Cardiac fibroblast (primary cell): ENCODE measurements at regions not wholly inside any gene's neighbourhood (a gene's known extent, or its start where the extent isn't known, plus 50 kb on each side); places are given as distances from the start of the nearest gene placed in this dataset.

Experiments used
- DNase-seq, 2 donors: peaks; one replicate each; pipeline versions ENCODE4 v3.0.0 to v3.0.0-alpha.2; 2010; ENCODE audit warnings: low read depth in 2 of 2
- H3K4me3 ChIP-seq, 2 donors: replicated peaks in 1 of 2; 1 replicate in 1 of 2; 2 replicates in 1 of 2; pipeline ENCODE4 v1.5.1; 2011; ENCODE audit warnings: low read depth in 2 of 2, low read length in 2 of 2, mild to moderate bottlenecking in 2 of 2, moderate library complexity in 1 of 2
- TF ChIP-seq, protein P1 (sequence below): IDR thresholded peaks from one replicate; pipeline ENCODE4 v1.5.1; 2011; ENCODE audit warnings: low read depth, mild to moderate bottlenecking, low read length, inconsistent platforms

DNA sequence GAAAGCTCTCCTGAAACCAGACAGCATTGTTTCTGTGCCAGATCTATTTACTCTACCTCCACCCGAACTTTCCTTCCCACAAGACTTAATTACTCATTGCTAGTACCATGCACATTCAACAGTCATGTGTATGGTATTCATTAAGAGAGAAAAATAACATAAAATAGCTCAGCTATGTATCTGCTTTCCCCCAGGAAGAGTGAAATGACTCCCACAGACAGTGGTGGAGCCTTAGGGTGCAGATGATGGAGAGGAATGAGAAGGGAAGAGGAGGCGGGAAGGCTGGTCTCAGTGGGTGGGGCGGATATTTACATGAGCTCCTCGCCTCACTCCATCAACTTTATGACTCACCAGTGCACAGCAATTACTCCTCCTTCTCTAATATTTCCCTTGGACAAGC, 724.5 kb downstream of the EPHA4 start:
- no peak overlapping the region for H3K4me3 ChIP-seq
- TF ChIP-seq, protein P1, sequence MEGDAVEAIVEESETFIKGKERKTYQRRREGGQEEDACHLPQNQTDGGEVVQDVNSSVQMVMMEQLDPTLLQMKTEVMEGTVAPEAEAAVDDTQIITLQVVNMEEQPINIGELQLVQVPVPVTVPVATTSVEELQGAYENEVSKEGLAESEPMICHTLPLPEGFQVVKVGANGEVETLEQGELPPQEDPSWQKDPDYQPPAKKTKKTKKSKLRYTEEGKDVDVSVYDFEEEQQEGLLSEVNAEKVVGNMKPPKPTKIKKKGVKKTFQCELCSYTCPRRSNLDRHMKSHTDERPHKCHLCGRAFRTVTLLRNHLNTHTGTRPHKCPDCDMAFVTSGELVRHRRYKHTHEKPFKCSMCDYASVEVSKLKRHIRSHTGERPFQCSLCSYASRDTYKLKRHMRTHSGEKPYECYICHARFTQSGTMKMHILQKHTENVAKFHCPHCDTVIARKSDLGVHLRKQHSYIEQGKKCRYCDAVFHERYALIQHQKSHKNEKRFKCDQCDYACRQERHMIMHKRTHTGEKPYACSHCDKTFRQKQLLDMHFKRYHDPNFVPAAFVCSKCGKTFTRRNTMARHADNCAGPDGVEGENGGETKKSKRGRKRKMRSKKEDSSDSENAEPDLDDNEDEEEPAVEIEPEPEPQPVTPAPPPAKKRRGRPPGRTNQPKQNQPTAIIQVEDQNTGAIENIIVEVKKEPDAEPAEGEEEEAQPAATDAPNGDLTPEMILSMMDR = no peak
- peak; percentile 25 to 66 for DNase-seq

- no peak for DNase-seq
- TF ChIP-seq, protein P1 = no peak
These were observed 722.7 kb downstream of the EPHA4 start for GRCh38 chr2:220849433-220849832.

DNA sequence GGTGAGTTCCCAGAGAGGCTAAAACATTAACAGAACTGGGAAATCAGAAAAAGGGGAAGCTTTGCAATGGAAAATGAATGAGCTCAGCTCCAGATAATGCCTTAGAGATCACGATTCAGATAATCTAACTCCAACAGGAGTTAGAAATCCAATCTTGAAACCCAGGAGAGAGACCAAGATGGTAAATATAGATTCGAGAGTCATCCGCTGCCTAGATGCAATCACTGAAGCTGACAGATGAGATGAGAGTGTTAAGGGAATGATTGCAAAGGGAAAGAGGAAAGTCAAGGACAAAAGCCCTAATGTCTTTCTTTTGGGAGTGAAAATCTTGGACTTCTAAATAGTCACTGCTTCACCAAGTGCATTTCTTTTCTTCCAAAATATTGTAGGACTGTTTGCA, 722.0 kb downstream of the EPHA4 start:
- no peak for DNase-seq
- no peak overlapping the region for H3K4me3 ChIP-seq
- TF ChIP-seq, protein P1 = no peak

More at GRCh38 chr2:220849433-220849832, 722.7 kb downstream of the EPHA4 start:
- H3K4me3 ChIP-seq = no peak overlapping the region

DNA sequence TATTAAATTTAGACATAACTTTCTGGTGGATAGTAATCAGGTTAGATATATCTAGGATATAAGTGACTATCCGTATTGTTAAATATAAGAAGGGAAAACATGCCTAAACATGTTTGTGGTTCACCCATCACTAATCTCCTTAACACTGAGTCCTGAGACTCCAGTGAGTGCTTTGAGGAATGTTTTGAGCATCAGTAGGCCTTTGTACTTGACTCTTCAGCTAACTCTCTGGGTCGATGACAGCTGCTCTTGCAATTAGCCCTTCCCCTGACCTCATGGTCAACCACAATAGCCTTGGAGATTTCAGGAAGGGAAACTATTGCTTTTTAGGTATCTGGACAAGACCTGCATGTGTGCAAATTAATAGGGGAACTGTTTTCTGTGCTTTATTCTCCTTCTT, 716.8 kb downstream of the EPHA4 start:
- peak in 1 of 2 donors; percentile 55 for DNase-seq
- TF ChIP-seq, protein P1 = no peak
- no peak overlapping the region for H3K4me3 ChIP-seq

- no peak overlapping the region for H3K4me3 ChIP-seq
- no peak for DNase-seq
- TF ChIP-seq, protein P1 = no peak
These were observed 715.6 kb downstream of the EPHA4 start for GRCh38 chr2:220856486-220856885.

DNA sequence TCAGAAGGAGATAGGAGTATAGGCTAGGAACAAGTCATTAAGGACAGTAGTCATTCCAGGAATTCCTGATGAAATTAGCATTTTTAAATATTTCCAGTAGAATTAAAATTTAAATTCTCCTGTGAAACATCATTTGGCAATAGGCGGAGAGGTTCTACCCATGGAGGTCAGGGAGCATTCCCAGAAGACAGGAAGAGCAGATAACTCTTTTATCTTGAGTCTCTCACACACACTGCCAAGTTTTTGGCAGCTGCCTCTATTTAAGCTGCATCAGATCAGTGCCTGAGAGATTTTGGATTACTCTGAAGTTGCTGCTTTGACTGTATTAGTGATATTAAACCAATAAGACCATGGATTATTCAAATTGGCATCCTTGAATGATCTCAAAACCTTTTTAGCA, 714.7 kb downstream of the EPHA4 start:
- no peak for DNase-seq
- TF ChIP-seq, protein P1 = no peak
- H3K4me3 ChIP-seq = no peak overlapping the region

GRCh38 chr2:220858101-220858500, 714.0 kb downstream of the EPHA4 start:
- no peak overlapping the region for H3K4me3 ChIP-seq
- no peak for DNase-seq
- TF ChIP-seq, protein P1 = no peak
